GM12872 (cell line): ENCODE measurements at regions not wholly inside any gene's neighbourhood (a gene's known extent, or its start where the extent isn't known, plus 50 kb on each side); places are given as distances from the start of the nearest gene placed in this dataset.

Experiments
- CTCF ChIP-seq: IDR thresholded peaks from 3 replicates; pipeline ENCODE4 v1.5.1; 2011; ENCODE audit warnings: low read depth, mild to moderate bottlenecking, low read length, moderate library complexity; ENCODE audit not compliant: insufficient read depth

- TF ChIP-seq CTCF, result no peak
Observed at GRCh38 chr3:36232797-36233489, 147.4 kb upstream of the STAC start.

- TF ChIP-seq CTCF, result no peak
Observed at GRCh38 chr3:36244728-36245127, 135.6 kb upstream of the STAC start.

GRCh38 chr3:36248374-36248773 is 131.9 kb upstream of the STAC start:
- no peak for TF ChIP-seq CTCF

- TF ChIP-seq CTCF, result no peak
Observed at GRCh38 chr3:36250191-36250590, 130.1 kb upstream of the STAC start.

- TF ChIP-seq CTCF, result no peak
Observed at GRCh38 chr3:36257158-36257852, 123.0 kb upstream of the STAC start.

- TF ChIP-seq CTCF, result no peak
Observed at GRCh38 chr3:36258421-36258820, 121.9 kb upstream of the STAC start.

- no peak for TF ChIP-seq CTCF
Observed at GRCh38 chr3:36259580-36259979, 120.7 kb upstream of the STAC start.
